MM.1S (cell line): ENCODE measurements at regions not wholly inside any gene's neighbourhood (a gene's known extent, or its start where the extent isn't known, plus 50 kb on each side); places are given as distances from the start of the nearest gene placed in this dataset.

Experiments used
- DNase-seq: peaks from one replicate; pipeline ENCODE4 v3.0.0-alpha.2; 2015
- H2AFZ ChIP-seq: fragments of 300-600 bp; sonication (generic); 2 replicates; pipeline ENCODE4 v1.6.0; 2016; ENCODE audit warnings: antibody characterized with exemption, low read length
- H3F3A ChIP-seq: fragments of 300-600 bp; sonication (generic); 2 replicates; pipeline ENCODE4 v1.6.1; 2016; ENCODE audit warnings: mild to moderate bottlenecking, antibody characterized with exemption, low read length, moderate library complexity, mixed read lengths; ENCODE audit not compliant: insufficient read depth
- H3K27ac ChIP-seq: fragments of 300-600 bp; sonication (generic); 2 replicates; pipeline ENCODE4 v1.5.1; 2016; ENCODE audit warnings: mild to moderate bottlenecking, low read length
- H3K27me3 ChIP-seq: fragments of 300-600 bp; sonication (generic); replicated peaks from 2 replicates; pipeline ENCODE4 v1.6.0; 2016; ENCODE audit warnings: low read length; ENCODE audit not compliant: insufficient read depth
- H3K36me3 ChIP-seq: fragments of 300-600 bp; sonication (generic); replicated peaks from 2 replicates; pipeline ENCODE4 v1.6.1; 2016; ENCODE audit warnings: mild to moderate bottlenecking, low read length, mixed read lengths; ENCODE audit not compliant: insufficient read depth
- H3K4me1 ChIP-seq: fragments of 300-600 bp; sonication (generic); 2 replicates; pipeline ENCODE4 v1.6.1; 2016; ENCODE audit warnings: low read length, mixed read lengths
- H3K4me2 ChIP-seq: fragments of 300-600 bp; sonication (generic); 2 replicates; pipeline ENCODE4 v1.6.0; 2016; ENCODE audit warnings: low read depth, low read length
- H3K4me3 ChIP-seq: fragments of 300-600 bp; sonication (generic); 2 replicates; pipeline ENCODE4 v1.5.1; 2016; ENCODE audit warnings: low read length, mixed read lengths
- H3K79me2 ChIP-seq: fragments of 300-600 bp; sonication (generic); 2 replicates; pipeline ENCODE4 v1.6.1; 2016; ENCODE audit warnings: mixed run types, low read length, mixed read lengths
- H3K9ac ChIP-seq: fragments of 300-600 bp; sonication (generic); 2 replicates; pipeline ENCODE4 v1.6.1; 2016; ENCODE audit warnings: low read length, mixed read lengths
- H3K9me2 ChIP-seq: fragments of 300-600 bp; sonication (generic); replicated peaks from 2 replicates; pipeline ENCODE4 v1.6.1; 2016; ENCODE audit warnings: mild to moderate bottlenecking, low read length, mixed read lengths; ENCODE audit not compliant: insufficient read depth
- H3K9me3 ChIP-seq: fragments of 300-600 bp; sonication (generic); replicated peaks from 2 replicates; pipeline ENCODE4 v1.6.1; 2016; ENCODE audit warnings: mild to moderate bottlenecking, low read length, mixed read lengths; ENCODE audit not compliant: insufficient read depth
- H4K20me1 ChIP-seq: fragments of 300-600 bp; sonication (generic); 2 replicates; pipeline ENCODE4 v1.6.1; 2016; ENCODE audit warnings: mild to moderate bottlenecking, low read length, moderate library complexity, mixed read lengths; ENCODE audit not compliant: insufficient read depth
- CTCF ChIP-seq: fragments of 300-600 bp; sonication (generic); IDR thresholded peaks from 2 replicates; pipeline ENCODE4 v1.5.1; 2016; ENCODE audit warnings: antibody characterized with exemption, low read length, mixed read lengths
- EZH2 ChIP-seq: fragments of 300-600 bp; sonication (generic); optimal IDR thresholded peaks from 2 replicates; pipeline ENCODE3; 2017; ENCODE audit warnings: low read depth, mild to moderate bottlenecking, antibody characterized with exemption, low read length, mixed read lengths
- EZH2phosphoT487 ChIP-seq: fragments of 300-600 bp; sonication (generic); IDR thresholded peaks from 2 replicates; pipeline ENCODE4 v1.6.1; 2018; ENCODE audit warnings: antibody characterized with exemption, low read length

- TF ChIP-seq EZH2phosphoT487 = no peak
- TF ChIP-seq CTCF = no peak
- no peak for TF ChIP-seq EZH2
- no peak overlapping the region for H3K27ac ChIP-seq
- no peak overlapping the region for H3K4me2 ChIP-seq
- no peak overlapping the region for H2AFZ ChIP-seq
- no peaks in the 10 kb centered on the region for H3K9me2 ChIP-seq
- DNase-seq = no peak
- no peaks in the 10 kb centered on the region for H4K20me1 ChIP-seq
- H3K4me1 ChIP-seq = no peaks in the 10 kb centered on the region
- H3K9me3 ChIP-seq = no peaks in the 10 kb centered on the region
- no peak overlapping the region for H3K4me3 ChIP-seq
- no peaks in the 10 kb centered on the region for H3K27me3 ChIP-seq
- no peak overlapping the region for H3K9ac ChIP-seq
- H3K79me2 ChIP-seq = no peaks in the 10 kb centered on the region
- H3K36me3 ChIP-seq = no peaks in the 10 kb centered on the region
- no peaks in the 10 kb centered on the region for H3F3A ChIP-seq
Observed at GRCh38 chr2:12315224-12315623, 401.5 kb upstream of the TRIB2 start.

- no peak overlapping the region for H3K27ac ChIP-seq
- no peaks in the 10 kb centered on the region for H3K4me1 ChIP-seq
- TF ChIP-seq CTCF (no peak), EZH2 (no peak), EZH2phosphoT487 (no peak)
- H3F3A ChIP-seq = no peaks in the 10 kb centered on the region
- H3K4me2 ChIP-seq = no peak overlapping the region
- no peaks in the 10 kb centered on the region for H3K9me2 ChIP-seq
- no peaks in the 10 kb centered on the region for H3K27me3 ChIP-seq
- H2AFZ ChIP-seq = no peak overlapping the region
- no peaks in the 10 kb centered on the region for H3K9me3 ChIP-seq
- no peak overlapping the region for H3K9ac ChIP-seq
- no peak overlapping the region for H3K4me3 ChIP-seq
- H4K20me1 ChIP-seq = no peaks in the 10 kb centered on the region
- no peaks in the 10 kb centered on the region for H3K36me3 ChIP-seq
- H3K79me2 ChIP-seq = no peaks in the 10 kb centered on the region
- DNase-seq = no peak
Observed at GRCh38 chr2:12316476-12316875, 400.3 kb upstream of the TRIB2 start.

GRCh38 chr2:12317286-12317685, 399.4 kb upstream of the TRIB2 start:
- Histone ChIP-seq H3K4me3 (no peak overlapping the region), H3F3A (no peaks in the 10 kb centered on the region), H2AFZ (no peak overlapping the region), H3K27me3 (no peaks in the 10 kb centered on the region), H3K27ac (no peak overlapping the region), H3K9me2 (no peaks in the 10 kb centered on the region), H3K9ac (no peak overlapping the region), H4K20me1 (no peaks in the 10 kb centered on the region), H3K4me2 (no peak overlapping the region), H3K36me3 (no peaks in the 10 kb centered on the region), H3K4me1 (no peaks in the 10 kb centered on the region), H3K79me2 (no peaks in the 10 kb centered on the region), H3K9me3 (no peaks in the 10 kb centered on the region)
- TF ChIP-seq EZH2 (no peak), CTCF (no peak), EZH2phosphoT487 (no peak)
- DNase-seq = no peak
